Epithelial cell of proximal tubule (primary cell): ENCODE measurements at regions not wholly inside any gene's neighbourhood (a gene's known extent, or its start where the extent isn't known, plus 50 kb on each side); places are given as distances from the start of the nearest gene placed in this dataset.

ENCODE experiments used
- DNase-seq: peaks from one replicate; pipeline ENCODE4 v3.0.0-alpha.2; 2011; ENCODE audit warnings: low read depth
- H3K4me3 ChIP-seq: 2 replicates; pipeline ENCODE4 v1.5.1; 2011; ENCODE audit warnings: low read depth, mild to moderate bottlenecking, low read length
- CTCF ChIP-seq: conservative IDR thresholded peaks from 2 replicates; pipeline ENCODE4 v1.5.1; 2012; ENCODE audit warnings: low read depth, mild to moderate bottlenecking, low read length

- no peak for TF ChIP-seq CTCF
These were observed 52.9 kb upstream of the SLC22A16 start for GRCh38 chr6:110529355-110529754.

GRCh38 chr6:110528930-110529325 is 52.5 kb upstream of the SLC22A16 start:
- TF ChIP-seq CTCF = no peak
- H3K4me3 ChIP-seq = no peak overlapping the region
- DNase-seq = no peak

More at GRCh38 chr6:110529355-110529754, 52.9 kb upstream of the SLC22A16 start:
- no peak for DNase-seq
- H3K4me3 ChIP-seq = no peak overlapping the region

- TF ChIP-seq CTCF = peak; percentile 81
- peak; percentile 69 for DNase-seq
- H3K4me3 ChIP-seq = no peak overlapping the region
These were observed 51.9 kb upstream of the SLC22A16 start for GRCh38 chr6:110528101-110528929.

- TF ChIP-seq CTCF = no peak
- no peak overlapping the region for H3K4me3 ChIP-seq
- no peak for DNase-seq
These were observed 51.1 kb upstream of the SLC22A16 start for GRCh38 chr6:110527516-110527915.

GRCh38 chr6:110526726-110527125 is 50.3 kb upstream of the SLC22A16 start:
- H3K4me3 ChIP-seq = no peak overlapping the region
- DNase-seq = no peak
- no peak for TF ChIP-seq CTCF
